K562 (cell line): ENCODE measurements at regions not wholly inside any gene's neighbourhood (a gene's known extent, or its start where the extent isn't known, plus 50 kb on each side); places are given as distances from the start of the nearest gene placed in this dataset.

Source experiments
- ARHGAP35 ChIP-seq: fragments of 450-650 bp; IDR thresholded peaks from 2 replicates; pipeline ENCODE4 v1.6.1; 2018; ENCODE audit not compliant: partially characterized antibody
- CBX3 ChIP-seq, 2 experiments: IDR thresholded peaks; 1 replicate in 1 of 2; 2 replicates in 1 of 2; pipeline ENCODE4 v1.6.1; 2012; ENCODE audit warnings: inconsistent platforms in 2 of 2, low read length in 2 of 2, borderline replicate concordance in 1 of 2, control low read depth in 1 of 2
- HEY1 ChIP-seq: fragments of 250-450 bp; sonication (Bioruptor Pico); IDR thresholded peaks from 2 replicates; pipeline ENCODE4 v1.5.0; 2020; ENCODE audit warnings: mild to moderate bottlenecking, moderate library complexity, borderline replicate concordance
- MEIS2 ChIP-seq: fragments of 450-650 bp; IDR thresholded peaks from 2 replicates; pipeline ENCODE4 v1.6.1; 2014; ENCODE audit warnings: mild to moderate bottlenecking; ENCODE audit not compliant: partially characterized antibody
- NCOR1 ChIP-seq: fragments of 450-650 bp; IDR thresholded peaks from 2 replicates; pipeline ENCODE4 v1.6.1; 2016; ENCODE audit warnings: mild to moderate bottlenecking, moderate library complexity
- ZNF175 ChIP-seq: fragments of 200-800 bp; sonication (Bioruptor generic); IDR thresholded peaks from 2 replicates; pipeline ENCODE4 v1.6.1; 2016; ENCODE audit warnings: low read depth, mild to moderate bottlenecking, missing genetic modification characterization, missing compliant biosample characterization
- ZNF77 ChIP-seq: fragments of 250-450 bp; sonication (Bioruptor Pico); IDR thresholded peaks from 2 replicates; pipeline ENCODE4 v1.5.0; 2020
- TF ChIP-seq, protein P1 (sequence below): sonication (generic); formaldehyde crosslinking; IDR thresholded peaks from 2 replicates; pipeline ENCODE4 v1.8.0; 2022; ENCODE audit warnings: mild to moderate bottlenecking, missing genetic modification reagents
- TF ChIP-seq, protein P2 (sequence below): sonication (generic); formaldehyde crosslinking; IDR thresholded peaks from 2 replicates; pipeline ENCODE4 v1.8.1; 2022; ENCODE audit warnings: missing genetic modification reagents
- TF ChIP-seq, protein P3 (sequence below), 2 experiments: fragments of 450-650 bp in 1 of 2; sonication (generic) in 1 of 2; formaldehyde crosslinking in 1 of 2; IDR thresholded peaks; 2 replicates each; pipeline versions ENCODE4 v1.7.1 to v1.9.0; 2016 to 2022; ENCODE audit warnings: inconsistent platforms in 1 of 2, mild to moderate bottlenecking in 1 of 2, missing genetic modification reagents in 1 of 2

DNA sequence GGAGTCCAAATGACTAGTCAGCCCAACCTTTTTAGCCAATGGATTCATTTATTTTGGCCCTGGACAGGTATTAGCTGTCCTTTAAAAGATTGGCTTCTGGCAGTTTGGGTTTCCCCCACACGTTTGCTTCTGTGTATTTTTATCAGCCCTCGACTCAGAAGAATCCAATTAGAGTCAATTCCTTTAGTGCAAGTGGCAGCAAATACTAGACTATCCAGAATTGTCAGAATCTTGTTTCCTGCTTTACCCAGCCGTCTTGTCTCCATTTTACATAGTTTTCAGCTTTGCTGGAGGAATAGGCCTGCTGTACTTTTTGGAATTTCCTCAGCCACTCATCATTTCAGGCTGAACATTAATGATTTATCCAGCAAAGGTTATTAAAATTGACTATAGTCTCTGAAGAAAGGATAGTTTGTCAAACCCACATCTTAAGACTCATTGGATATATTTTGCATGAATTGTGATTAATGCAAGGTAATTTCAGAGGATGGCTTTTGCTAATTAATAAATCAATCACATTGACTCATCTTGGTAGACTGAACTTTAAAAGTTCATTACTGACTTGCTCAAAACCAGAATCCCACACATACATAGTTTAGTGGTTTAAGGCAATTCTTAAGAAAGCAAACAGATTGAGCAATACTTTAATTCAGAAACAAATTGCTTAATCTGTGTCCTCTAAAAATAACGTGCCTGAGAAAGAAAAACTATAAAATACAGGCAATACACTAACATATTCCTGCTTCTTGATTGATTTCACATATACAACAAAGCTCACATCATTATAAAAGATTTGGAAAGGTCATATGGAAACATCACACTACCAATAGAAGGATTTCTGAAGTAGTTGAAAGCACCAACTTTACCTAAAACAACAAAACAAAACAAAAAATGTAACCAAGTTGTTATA, 62.9 kb upstream of the ZNF217 start (continued):
- TF ChIP-seq, protein P1, sequence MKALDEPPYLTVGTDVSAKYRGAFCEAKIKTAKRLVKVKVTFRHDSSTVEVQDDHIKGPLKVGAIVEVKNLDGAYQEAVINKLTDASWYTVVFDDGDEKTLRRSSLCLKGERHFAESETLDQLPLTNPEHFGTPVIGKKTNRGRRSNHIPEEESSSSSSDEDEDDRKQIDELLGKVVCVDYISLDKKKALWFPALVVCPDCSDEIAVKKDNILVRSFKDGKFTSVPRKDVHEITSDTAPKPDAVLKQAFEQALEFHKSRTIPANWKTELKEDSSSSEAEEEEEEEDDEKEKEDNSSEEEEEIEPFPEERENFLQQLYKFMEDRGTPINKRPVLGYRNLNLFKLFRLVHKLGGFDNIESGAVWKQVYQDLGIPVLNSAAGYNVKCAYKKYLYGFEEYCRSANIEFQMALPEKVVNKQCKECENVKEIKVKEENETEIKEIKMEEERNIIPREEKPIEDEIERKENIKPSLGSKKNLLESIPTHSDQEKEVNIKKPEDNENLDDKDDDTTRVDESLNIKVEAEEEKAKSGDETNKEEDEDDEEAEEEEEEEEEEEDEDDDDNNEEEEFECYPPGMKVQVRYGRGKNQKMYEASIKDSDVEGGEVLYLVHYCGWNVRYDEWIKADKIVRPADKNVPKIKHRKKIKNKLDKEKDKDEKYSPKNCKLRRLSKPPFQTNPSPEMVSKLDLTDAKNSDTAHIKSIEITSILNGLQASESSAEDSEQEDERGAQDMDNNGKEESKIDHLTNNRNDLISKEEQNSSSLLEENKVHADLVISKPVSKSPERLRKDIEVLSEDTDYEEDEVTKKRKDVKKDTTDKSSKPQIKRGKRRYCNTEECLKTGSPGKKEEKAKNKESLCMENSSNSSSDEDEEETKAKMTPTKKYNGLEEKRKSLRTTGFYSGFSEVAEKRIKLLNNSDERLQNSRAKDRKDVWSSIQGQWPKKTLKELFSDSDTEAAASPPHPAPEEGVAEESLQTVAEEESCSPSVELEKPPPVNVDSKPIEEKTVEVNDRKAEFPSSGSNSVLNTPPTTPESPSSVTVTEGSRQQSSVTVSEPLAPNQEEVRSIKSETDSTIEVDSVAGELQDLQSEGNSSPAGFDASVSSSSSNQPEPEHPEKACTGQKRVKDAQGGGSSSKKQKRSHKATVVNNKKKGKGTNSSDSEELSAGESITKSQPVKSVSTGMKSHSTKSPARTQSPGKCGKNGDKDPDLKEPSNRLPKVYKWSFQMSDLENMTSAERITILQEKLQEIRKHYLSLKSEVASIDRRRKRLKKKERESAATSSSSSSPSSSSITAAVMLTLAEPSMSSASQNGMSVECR (CRISPR knock-in tag) = no peak
- TF ChIP-seq, protein P2, sequence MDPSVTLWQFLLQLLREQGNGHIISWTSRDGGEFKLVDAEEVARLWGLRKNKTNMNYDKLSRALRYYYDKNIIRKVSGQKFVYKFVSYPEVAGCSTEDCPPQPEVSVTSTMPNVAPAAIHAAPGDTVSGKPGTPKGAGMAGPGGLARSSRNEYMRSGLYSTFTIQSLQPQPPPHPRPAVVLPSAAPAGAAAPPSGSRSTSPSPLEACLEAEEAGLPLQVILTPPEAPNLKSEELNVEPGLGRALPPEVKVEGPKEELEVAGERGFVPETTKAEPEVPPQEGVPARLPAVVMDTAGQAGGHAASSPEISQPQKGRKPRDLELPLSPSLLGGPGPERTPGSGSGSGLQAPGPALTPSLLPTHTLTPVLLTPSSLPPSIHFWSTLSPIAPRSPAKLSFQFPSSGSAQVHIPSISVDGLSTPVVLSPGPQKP (CRISPR knock-in tag) = no peak
- TF ChIP-seq ARHGAP35 = no peak
- TF ChIP-seq, protein P3, sequence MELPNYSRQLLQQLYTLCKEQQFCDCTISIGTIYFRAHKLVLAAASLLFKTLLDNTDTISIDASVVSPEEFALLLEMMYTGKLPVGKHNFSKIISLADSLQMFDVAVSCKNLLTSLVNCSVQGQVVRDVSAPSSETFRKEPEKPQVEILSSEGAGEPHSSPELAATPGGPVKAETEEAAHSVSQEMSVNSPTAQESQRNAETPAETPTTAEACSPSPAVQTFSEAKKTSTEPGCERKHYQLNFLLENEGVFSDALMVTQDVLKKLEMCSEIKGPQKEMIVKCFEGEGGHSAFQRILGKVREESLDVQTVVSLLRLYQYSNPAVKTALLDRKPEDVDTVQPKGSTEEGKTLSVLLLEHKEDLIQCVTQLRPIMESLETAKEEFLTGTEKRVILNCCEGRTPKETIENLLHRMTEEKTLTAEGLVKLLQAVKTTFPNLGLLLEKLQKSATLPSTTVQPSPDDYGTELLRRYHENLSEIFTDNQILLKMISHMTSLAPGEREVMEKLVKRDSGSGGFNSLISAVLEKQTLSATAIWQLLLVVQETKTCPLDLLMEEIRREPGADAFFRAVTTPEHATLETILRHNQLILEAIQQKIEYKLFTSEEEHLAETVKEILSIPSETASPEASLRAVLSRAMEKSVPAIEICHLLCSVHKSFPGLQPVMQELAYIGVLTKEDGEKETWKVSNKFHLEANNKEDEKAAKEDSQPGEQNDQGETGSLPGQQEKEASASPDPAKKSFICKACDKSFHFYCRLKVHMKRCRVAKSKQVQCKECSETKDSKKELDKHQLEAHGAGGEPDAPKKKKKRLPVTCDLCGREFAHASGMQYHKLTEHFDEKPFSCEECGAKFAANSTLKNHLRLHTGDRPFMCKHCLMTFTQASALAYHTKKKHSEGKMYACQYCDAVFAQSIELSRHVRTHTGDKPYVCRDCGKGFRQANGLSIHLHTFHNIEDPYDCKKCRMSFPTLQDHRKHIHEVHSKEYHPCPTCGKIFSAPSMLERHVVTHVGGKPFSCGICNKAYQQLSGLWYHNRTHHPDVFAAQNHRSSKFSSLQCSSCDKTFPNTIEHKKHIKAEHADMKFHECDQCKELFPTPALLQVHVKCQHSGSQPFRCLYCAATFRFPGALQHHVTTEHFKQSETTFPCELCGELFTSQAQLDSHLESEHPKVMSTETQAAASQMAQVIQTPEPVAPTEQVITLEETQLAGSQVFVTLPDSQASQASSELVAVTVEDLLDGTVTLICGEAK (IDR thresholded peaks at IDR 0.05) = no peak
- TF ChIP-seq, protein P3 (CRISPR knock-in tag; IDR thresholded peaks at IDR 0.05) = no peak
- no peak for TF ChIP-seq ZNF175 (CRISPR knock-in tag)
- peak; percentile 18 for TF ChIP-seq MEIS2
- no peak for TF ChIP-seq NCOR1
- TF ChIP-seq HEY1 (CRISPR knock-in tag) = no peak
- no peak for TF ChIP-seq ZNF77 (CRISPR knock-in tag)
- TF ChIP-seq CBX3 (IDR thresholded peaks at IDR 0.05; ENCODE audit: borderline replicate concordance in 1 of 2, low read length in 2 of 2) = no peak
